ENCODE measurements at regions not wholly inside any gene's neighbourhood (a gene's known extent, or its start where the extent isn't known, plus 50 kb on each side); places are given as distances from the start of the nearest gene placed in this dataset.

DNA sequence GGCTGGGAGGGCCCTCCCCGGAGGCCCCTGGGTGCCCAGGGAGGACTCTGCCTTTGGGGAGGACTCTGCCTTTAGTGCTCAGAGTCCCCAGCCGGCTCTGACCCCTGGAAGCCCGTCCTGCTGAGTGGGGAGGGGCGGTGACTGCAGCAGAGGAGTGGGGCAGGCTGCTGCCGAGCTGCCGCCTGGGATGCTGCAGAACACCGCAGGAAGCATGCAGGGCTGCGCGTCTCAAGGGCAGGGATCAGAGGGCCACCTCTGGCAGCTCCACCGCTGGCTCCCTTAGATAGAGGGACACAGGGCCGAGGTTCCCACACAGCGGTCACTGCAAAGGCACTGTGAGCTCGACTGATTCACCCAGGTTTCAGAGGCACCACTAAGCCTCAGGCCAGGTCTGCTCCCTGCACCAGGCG lies 82.2 kb upstream of the GATA5 start:
- TF ChIP-seq CTCF (IDR thresholded peaks at IDR 0.05; ENCODE audit: low read depth, low read length, poor library complexity, severe bottlenecking) (no peak), EZH2phosphoT487 (IDR thresholded peaks at IDR 0.05; ENCODE audit: borderline replicate concordance, low read length) (no peak)
